ENCODE measurements at regions not wholly inside any gene's neighbourhood (a gene's known extent, or its start where the extent isn't known, plus 50 kb on each side); places are given as distances from the start of the nearest gene placed in this dataset.
A peak's percentile ranks its signal among the peaks of the same experiment; 100 is the strongest.

DNA sequence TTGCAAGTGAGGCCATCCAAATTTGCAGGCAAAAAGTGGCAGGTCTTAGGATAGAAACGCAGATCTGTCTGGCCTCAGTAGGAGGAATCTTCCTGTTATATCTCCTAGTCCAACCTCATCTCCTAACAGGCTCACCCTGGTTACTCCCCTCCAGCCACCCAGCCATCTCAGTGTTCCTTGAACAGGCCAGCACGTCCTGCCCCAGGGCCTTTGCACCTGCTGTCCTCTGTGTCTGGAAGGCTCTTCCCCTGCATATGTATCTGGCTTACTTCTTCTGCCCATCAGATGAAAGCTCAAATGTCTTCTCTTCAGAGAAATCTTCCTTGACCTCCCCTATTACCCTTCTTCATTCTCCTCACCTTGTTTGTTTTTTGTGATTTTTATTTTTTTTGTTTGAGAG, 107.3 kb upstream of the ALDH1B1 start:
- no peak for DNase-seq

DNA sequence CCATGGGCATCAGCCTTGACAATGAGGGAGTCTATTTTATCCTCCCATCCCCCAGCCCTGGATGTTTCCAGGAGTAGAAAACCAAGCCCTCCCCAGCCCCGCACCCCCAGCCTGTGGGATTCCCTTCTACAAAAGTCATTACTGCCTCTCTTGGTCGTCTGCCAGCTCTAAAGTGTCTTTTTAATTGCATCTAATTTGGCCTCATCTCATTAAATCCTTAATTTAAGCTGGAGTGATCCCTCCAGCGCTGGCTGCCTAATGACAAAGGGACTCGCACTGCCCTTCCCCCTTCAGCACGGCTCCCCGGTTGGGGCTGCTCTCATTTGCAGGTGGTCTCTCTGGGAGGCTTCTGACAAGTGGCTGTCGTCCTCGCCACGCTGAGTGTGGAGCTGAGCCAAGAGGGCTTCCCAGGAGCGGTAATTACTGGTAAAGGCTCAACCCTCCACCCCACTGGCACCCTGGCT, 107.9 kb upstream of the ALDH1B1 start:
- DNase-seq = no peak

DNA sequence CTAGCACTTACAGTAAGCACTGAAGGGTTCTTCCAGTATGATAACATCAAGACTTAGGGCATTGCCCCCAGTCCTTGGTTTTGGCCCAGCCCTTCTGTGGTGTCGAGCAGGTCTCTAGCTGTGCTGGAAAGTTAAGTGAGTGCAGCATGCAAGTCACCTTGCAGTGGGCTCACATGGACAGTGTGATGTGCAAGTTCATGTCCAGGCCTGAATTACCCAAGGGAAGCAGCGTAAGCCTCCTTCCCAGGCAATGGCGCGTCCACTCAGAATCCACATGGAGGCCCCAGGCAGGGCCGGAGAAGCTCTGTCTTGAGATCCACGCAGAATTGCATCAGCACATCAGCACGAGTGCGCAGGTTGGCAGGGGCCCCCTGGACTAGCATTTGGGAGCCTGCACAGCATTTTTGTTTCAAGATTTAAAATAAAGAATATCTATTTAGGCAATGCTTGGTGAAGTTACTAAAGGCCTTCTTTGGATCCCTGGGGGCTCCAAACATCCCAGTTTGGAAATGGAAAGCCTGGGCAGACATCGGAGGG, 108.4 kb upstream of the ALDH1B1 start:
- no peak for DNase-seq

DNA sequence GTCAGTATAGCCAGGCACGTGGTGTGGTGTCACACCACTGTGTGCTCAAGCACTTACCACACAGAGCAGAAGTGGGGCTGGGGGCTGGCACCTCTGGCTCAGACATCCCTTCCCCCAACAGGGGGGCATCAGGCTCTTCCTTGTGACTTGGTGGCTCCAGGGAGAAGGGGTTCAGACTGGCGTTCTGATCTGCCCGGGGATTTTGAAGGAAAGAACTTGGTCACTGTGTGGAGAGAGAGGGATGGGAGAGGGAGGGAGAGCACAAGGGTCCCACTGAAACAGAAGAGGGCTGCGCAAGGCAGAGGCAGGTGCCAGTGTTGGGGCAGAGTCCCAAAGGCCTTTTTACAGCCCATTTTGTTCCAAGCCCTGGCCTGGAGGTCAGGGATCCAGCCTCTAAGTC, 109.7 kb upstream of the ALDH1B1 start:
- DNase-seq = no peak

DNA sequence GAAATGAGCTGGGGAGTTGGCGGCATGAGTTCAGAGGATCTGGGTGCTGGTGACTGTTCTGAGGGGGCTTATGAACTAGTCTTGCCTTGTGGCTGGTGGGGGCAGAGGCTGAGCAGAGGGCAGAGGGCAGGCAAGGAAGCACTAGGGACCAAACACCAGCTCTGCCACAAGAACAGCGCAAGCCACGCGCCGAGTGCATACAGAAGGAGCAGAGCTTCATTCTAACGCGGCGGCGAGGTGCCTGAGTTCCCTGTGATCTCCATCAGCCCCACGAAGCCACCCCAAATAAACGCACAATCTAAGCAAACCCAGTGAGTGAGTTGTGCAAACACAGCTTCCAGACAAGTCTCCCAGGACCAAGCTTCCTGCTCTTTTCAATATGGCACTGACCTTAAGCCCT, 110.6 kb upstream of the ALDH1B1 start:
- DNase-seq = no peak

DNA sequence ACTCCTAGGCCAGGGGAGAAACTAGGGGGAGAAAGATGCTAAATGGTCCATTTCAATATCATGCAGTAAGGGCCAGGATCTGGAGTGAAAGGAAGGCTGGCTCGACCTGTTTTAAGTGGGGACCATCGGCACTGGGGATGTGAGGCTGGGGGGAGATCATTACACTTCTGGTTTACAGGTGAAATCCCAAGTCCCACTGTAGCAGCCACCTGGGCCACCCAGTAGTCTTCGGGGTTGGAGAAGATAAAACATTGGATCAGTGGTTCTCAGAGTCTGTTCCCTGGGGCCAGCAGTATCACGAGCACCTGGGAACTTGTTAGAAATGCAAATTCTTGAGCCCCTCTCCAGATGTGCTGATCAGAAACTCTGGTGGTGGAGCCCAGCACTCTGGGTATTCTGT, 111.3 kb upstream of the ALDH1B1 start:
- DNase-seq = no peak

DNA sequence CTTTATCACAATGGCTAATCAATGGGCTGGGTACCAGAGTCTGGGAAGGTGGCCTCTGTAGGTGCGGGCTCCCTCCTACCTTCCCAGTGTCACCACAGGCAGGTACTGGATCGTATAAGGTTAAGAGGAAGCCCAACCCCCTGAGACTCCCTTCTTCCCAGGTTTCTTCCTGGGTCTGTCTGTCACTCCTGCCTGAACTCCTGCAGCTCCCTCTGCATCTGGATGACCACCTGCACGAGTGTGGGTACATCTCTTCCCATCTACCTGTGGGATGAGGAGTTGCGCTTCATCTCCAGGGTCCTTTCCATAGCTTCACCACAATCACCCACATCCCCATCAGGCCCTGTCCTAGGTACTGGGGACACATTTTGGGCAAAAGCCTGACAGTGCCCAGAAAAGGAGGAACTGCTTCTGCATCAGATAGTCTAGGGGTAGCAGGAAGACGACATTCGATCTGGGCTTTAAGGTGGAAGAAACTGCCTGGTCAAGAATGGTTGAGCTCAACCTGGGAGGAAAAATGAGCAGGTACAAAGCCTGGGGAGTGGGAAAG, 112.2 kb upstream of the ALDH1B1 start:
- DNase-seq = no peak

DNA sequence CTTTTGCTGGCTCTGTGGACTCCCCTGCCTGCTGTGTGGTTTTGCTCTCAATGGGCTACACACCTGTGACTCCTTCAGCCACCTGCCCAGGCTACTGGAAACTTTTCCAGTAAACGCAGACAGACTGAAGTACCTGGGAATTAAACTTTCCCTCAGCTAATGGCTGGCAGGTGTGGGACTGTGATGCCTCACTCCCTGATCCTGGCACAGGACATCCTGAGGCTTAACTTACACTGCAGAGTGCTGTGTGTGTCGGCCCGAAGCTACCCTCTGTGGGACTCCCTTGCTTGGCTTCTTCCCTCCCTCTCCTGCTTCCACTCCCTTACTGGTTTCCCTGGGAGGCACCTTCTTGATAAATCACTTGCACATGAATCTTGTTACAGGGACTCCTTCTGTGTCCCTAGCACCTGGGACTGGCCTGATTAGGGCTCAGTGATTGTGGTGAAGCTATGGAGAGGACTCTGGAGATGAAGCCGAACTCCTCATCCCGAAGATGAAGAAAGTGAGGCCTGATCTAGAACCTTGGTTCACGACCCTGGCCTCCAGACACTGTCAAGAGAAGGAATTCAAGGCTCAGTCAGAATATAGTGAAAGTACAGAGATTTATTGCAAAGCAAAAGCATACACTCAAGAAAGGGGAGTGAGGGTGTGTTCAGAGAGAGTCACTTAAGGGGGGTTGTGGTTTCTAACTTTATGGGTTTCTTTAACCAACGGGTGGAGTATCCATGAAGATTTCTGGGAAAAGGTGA, 113.4 kb upstream of the ALDH1B1 start:
- no peak for DNase-seq

DNA sequence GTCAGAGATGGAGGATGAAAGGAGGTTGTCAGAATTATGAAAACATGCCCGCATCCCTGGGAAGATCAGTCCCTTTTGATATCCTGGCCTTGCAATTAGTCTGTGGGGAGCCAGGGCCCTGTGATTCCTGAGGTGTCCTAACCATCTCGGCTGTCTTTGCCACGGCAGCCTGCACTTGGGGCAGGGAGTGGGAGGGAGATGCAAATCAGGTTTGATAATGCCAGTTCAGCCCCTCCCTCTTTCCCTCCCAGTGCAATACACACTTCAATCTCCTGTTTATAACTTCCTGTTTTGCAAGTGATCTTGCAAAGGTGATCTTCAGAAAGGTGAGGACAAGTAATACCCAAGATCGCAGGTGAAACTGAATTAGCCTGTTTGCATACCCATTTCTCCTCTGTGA, 114.0 kb upstream of the ALDH1B1 start:
- no peak for DNase-seq

DNA sequence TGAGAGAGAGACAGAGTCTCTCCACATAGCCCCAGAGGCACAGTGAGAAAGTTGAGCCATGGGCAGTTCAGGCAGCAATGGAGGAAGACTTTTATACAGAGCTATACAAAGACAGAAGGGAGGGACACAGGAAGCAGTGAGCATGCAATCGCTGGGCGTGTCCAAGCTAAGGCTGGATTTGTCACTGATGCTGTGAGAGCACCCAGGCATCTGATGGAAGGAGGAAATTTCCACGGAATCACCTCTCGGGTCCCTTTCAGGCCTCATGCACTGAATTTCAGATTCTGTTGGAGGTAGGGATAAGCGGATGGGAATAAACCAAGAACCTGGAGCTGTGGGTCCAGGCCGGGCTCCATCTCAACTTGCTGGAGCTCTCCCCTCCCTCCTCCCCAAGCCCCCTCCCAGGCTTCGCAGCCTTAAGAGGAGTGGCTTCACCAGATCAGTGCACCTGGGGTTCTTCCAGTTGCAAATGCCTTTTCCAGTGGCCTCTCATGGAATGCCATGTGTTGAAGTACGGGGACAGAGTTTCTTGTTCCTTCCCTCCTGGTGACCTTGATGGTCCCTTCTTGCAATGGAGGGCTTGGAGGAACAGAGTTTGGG, 114.8 kb upstream of the ALDH1B1 start:
- no peak for DNase-seq

DNA sequence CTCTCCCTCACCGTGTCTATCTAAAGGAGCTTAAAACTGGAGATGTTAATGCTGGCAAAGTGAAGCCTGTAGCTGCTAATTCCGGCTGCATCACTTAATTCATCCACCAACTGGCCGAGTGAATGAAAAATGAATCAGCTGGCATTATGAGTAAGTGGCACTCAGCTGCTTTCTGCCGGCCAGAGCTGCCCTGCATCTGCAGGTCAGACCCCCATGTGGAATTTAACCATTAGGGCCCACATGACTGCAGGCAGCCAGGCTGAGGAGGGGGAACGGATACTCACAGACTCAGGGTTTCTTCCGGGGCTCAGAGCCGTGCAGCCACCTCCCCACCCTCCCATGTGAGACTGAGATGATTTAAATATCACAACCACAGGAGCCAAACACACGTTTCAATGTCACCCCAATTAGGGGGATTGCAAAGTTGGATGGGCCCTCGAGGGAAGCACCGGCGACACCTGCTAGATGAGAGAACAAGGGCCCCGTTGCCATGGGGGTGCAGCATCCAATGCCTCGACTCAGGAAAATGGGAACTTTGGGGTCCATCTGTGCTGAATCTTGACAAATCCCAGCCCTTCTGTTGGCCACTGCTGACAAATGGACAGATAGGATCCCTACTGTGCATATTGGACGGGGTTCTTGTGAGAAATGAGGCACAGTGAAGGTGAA, 115.6 kb upstream of the ALDH1B1 start:
- DNase-seq = no peak

DNA sequence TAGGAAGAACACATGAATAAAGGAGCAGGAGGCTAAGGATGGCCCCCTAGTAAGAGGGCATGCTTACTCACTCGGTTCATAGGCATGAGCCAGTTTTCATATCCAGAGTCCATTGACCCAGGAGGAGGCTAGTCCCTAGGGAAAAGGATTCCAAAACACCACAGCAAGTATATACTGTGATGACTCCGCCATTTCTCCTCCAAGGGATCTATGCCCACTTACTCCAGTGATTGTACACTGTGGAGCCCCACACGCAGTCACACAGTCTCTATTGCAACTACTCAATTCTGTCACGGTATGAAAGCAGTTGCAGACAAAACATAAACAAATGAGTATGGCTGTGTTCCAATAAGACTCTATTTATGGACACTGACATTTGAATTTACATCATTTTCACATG, 117.7 kb upstream of the ALDH1B1 start:
- DNase-seq = no peak

DNA sequence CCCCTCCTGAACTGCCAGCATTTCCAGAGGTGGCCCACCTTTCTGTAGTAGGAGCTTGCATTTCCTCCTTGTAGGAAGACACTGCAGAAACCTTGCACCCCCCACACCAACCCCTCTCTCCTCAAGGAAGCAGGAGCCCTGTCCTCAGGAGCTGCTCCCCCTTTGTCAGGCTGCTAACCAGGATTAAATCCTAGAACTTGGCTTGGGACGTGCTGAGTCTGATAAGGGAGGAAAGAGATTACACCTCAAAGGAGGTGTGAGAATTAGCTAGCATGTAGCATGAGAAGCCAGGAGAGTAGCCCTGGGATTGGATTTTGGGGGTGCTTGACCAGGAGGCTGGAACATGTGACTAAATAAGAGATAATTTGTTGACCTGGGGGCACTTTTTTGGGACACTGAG, 119.8 kb upstream of the ALDH1B1 start:
- no peak for DNase-seq

DNA sequence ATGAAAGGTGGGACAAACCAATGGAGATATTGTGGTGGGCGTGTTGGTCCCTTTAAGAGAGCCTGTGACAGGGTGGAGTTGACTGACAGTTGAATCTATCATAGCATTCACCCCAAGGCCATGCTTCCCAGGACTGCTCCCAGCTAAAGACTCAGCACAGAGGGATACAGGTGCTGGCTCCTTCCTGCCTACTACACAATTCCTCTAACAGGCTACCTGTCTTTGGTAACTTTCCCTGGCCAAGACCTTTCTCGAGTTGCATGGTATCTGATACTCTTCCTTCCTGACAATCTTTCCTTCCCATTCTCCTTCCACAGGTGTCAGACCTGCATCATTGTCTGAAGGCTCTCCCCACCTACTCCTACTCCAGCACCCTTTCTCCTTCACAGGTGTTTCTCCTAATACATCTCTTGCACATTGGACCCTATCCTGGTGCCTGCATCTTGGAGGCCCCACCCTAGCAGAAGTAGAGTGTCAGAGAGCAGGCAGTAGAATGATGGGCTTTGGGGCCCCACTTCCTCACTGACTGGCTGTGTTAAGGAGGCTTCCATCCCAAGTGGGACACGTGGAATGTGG, 120.7 kb upstream of the ALDH1B1 start:
- DNase-seq = no peak

DNA sequence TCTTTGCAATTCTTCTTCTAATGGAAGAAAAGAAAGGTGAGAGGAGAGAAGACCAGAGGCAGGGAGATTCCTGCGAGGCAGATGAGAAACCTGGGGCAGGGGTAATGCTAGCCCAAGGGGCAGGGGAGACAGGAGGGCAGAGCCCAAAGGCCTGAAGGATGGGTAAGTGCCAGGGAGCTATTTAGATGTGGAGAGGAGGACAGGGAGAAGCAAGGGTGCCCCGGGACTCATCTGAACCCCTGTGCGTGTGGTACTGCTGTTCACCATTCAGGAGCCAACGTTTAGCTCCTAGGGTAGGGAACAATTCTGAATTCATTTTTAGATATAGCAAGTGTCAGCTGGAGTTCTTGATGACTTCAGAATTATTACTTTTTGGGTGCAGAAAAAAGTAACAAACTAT, 122.7 kb upstream of the ALDH1B1 start:
- no peak for DNase-seq

DNA sequence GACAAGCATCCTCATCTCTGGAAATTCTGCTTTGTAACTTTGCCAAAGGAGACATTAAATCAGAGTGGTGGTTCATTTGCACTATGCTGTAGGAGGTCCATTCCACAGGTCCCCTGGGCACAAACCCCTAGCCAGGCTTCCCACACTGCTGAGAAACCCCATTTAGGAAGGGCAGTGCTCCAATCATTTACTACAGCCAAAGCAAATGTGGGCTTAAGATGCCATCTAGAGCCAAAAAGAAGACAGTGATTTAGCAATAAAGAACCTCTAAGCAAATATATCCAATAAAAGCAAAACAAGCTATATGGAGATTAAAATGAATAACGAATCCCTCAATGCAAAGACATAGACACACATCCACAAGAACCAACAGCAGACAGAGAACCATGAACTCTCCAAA, 129.0 kb upstream of the ALDH1B1 start:
- no peak for DNase-seq

DNA sequence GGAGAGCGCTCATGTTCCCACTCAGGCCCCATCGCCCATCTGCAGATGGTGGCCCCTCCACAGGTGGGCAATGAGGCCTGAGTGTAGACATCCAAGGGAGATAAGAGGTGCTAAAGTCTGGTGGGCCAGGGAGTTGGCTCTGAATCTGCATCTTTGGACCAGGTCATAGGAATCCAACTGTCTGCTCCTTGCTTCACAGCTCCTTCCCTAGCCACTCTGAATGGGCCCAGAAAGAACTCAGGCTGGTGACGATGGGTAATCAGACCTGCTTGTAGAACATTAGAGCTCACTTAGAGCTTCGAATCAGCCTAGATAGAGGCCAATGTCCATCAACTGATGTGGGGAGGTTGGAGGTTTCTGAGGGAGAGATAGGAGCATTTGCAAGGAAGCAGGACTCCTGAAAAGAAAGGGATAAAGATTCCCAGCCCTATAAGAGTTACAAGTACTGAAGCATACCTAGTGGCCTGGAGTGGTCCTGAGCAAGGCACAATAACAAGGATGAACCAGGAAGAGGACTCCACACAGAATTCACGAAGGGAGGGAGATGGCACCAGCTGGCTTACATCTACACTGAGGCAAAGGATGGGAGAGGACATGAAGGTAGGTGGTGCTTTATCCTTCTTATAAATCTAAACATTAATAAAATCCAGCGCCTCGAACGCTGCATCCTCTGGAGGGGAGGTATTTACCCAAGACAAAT, 132.8 kb upstream of the ALDH1B1 start:
- DNase-seq = no peak

DNA sequence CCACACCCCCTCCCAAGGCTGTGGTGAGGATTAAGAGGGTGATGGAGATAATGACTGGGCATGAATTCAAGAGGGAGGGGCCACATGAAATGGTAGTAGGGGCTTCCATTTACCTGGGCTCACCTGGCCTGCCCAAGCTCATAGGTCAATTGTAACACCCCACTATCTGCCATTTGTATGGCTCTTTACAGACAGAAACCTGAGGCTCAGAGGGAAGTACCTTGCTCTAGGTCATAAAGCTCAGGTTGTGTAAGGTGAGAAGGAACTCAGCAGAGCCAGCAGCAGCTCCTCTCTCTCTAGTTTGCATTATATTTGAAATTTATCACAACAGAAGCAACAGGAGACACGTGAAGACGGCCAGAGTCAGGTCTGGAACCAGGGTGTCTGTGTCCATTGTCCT, 133.4 kb upstream of the ALDH1B1 start:
- DNase-seq = no peak

DNA sequence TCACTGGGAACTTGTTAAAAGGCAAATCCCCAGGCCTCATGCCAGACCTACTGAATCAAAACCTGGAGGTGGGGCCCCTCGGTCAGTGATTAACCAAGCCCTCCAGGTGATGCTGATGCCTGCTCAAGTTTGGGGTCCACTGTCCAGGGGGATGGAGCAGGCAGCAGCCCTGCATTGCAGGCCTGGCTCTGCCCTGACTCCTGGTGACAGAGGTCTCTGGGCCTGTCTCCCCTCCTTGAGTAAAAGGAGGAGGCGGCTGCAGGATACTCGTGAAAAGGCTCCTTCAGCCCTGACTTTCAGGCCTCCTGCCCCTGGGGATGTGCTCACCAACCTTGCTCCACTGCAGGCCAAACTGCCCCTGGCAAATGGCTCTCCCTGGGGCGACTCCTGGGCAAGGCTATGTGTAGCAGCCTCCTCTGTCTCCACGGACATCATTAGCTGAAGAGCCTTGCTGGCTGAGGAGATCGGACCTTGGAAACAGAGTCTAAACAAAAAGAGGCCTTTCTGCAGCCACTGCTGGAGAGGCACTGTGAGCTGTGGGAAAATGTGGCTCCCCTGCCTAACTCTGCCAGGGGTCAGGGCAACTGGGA, 134.8 kb upstream of the ALDH1B1 start:
- peak; percentile 8 for DNase-seq

DNA sequence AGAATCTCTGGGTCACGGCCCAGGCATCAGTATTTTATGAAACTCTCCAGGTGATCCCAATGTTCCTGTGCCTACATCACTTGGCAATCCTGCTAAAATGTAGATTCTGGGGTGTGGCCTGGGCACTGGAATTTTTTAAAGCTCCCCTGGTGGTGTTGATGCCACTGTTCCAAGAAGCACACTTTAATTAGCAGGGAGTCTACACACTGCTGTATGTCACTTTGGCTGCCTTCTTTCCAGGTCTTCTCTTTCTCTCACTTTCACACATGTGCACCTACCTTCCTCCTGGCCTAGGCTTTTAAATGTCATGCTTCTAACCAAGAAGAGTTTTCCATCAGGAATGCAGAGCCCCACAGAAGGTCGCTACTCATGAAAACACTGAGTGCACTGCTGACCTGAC, 136.0 kb upstream of the ALDH1B1 start:
- no peak for DNase-seq

DNA sequence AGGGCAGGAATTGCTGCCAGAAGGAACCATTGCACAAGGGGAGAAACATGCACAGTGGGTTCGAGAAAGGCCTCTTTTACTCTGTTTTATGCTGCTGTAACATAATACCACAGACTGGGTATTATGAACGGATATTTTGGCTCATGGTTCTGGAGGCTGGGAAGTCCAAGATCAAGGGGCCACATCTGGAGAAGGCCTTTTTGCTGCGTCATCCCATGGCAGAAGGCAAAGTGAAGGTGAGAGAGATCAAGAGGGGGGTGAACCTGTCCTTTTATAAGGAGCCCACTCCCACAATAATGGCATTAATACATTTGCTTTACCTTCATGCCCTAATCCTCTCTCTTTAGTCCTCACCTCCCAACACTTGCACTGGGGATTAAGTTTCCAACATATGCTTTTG, 136.9 kb upstream of the ALDH1B1 start:
- DNase-seq = no peak

DNA sequence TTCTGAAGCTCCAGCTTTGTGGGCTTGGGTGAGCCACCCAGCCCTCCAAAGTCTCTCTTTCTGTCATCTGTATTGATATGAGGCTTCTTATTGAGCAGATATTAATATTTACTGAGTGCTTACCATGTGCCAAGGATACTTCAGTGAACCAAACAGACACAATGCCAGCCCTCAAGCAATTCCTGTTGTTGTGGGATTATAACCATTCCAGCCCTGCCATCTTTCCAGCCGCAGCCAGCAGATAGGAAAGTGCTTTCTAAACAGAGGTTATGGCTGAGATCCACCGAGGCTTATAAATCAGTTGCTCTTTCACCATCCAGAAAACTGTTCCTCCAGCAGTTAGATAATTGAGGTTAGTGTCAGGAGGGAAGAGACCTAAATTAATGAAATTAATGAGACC, 137.7 kb upstream of the ALDH1B1 start:
- no peak for DNase-seq
